ENCODE measurements at regions not wholly inside any gene's neighbourhood (a gene's known extent, or its start where the extent isn't known, plus 50 kb on each side); places are given as distances from the start of the nearest gene placed in this dataset.

GRCh38 chr3:88542916-88543315 is 393.2 kb downstream of the C3orf38 start:
- Histone ChIP-seq H3K4me2 (ENCODE audit: insufficient read depth in 1 of 2, low read depth in 2 of 2, low read length in 2 of 2) (no peak overlapping the region), H3K4me3 (ENCODE audit: extremely low read depth in 1 of 4, insufficient read depth in 2 of 4, low read depth in 3 of 4, low read length in 4 of 4) (no peak overlapping the region), H2BK15ac (ENCODE audit: low read length) (no peak overlapping the region), H2AFZ (ENCODE audit: low read length) (no peak overlapping the region), H2AK5ac (ENCODE audit: low read depth, low read length) (no peak overlapping the region), H2BK5ac (ENCODE audit: low read depth, low read length) (no peak overlapping the region), H3K4me1 (replicated peaks in 1 of 4; ENCODE audit: control insufficient read depth in 3 of 4, insufficient read depth in 4 of 4, low read length in 3 of 4) (no peaks in the 10 kb centered on the region), H3K14ac (ENCODE audit: insufficient read length) (no peak overlapping the region), H3K56ac (replicated peaks; ENCODE audit: insufficient read length, low read depth, low read length) (no peak overlapping the region), H4K91ac (replicated peaks; ENCODE audit: insufficient read length, low read length) (no peak overlapping the region), H3K23ac (ENCODE audit: insufficient read length) (no peak overlapping the region), H3K27me3 (replicated peaks in 1 of 4; ENCODE audit: control insufficient read depth in 3 of 4, extremely low read depth in 1 of 4, insufficient read depth in 3 of 4, low read length in 3 of 4) (no peaks in the 10 kb centered on the region), H3K27ac (ENCODE audit: low read depth, low read length) (no peak overlapping the region), H4K20me1 (replicated peaks in 1 of 2; ENCODE audit: control insufficient read depth in 1 of 2, insufficient read depth in 2 of 2, low read length in 2 of 2) (no peaks in the 10 kb centered on the region), H4K5ac (ENCODE audit: insufficient read length, low read depth, low read length) (no peak overlapping the region), H4K8ac (ENCODE audit: extremely low read depth, insufficient read depth, low read length) (no peak overlapping the region), H3K79me1 (ENCODE audit: low read depth, low read length) (no peaks in the 10 kb centered on the region; the same call in 1 of the 2 replicates), H2BK20ac (ENCODE audit: low read length) (no peak overlapping the region), H3K23me2 (ENCODE audit: low read depth, low read length) (no peaks in the 10 kb centered on the region), H3K18ac (ENCODE audit: extremely low read depth, low read length) (no peak overlapping the region), H3K36me3 (ENCODE audit: control insufficient read depth in 2 of 4, insufficient read depth in 4 of 4, low read length in 3 of 4) (no peaks in the 10 kb centered on the region), H3K79me2 (ENCODE audit: control insufficient read depth in 1 of 2, insufficient read depth in 2 of 2, low read length in 2 of 2) (no peaks in the 10 kb centered on the region), H2BK120ac (replicated peaks; ENCODE audit: low read depth, low read length) (no peak overlapping the region), H3K9me3 (ENCODE audit: insufficient read depth in 2 of 2, low read depth in 1 of 2, low read length in 1 of 2) (peaks cover 2 to 7% of the 10 kb centered on the region in 2 experiments; a peak in 2 of 4 replicates), H3K4ac (replicated peaks; ENCODE audit: insufficient read length, low read depth, low read length) (no peak overlapping the region), H3K9ac (replicated peaks in 1 of 4; ENCODE audit: extremely low read depth in 1 of 4, low read depth in 3 of 4, low read length in 3 of 4) (no peak overlapping the region), H2BK12ac (ENCODE audit: low read depth, low read length) (no peak overlapping the region)
- DNase-seq (ENCODE audit: low read depth in 1 of 2, low spot score in 2 of 2) = no peak
- ChIA-PET CTCF (ENCODE audit: partially characterized antibody) (no interaction called here), POLR2A (ENCODE audit: partially characterized antibody) (no interaction called here)
- no peak for TF ChIP-seq ATF2 (IDR thresholded peaks at IDR 0.05; ENCODE audit: low read length)
- no peak for FAIRE-seq

All from H1 (cell line).